Keratinocyte (primary cell): ENCODE measurements at regions not wholly inside any gene's neighbourhood (a gene's known extent, or its start where the extent isn't known, plus 50 kb on each side); places are given as distances from the start of the nearest gene placed in this dataset.
"Not testable (repeated sequence)": the region's sequence is repeated elsewhere in the genome, so short reads cannot be mapped to it uniquely, and the experiment has no call there.

Experiments used
- CTCF ChIP-seq, 3 experiments: IDR thresholded peaks in 1 of 3; conservative IDR thresholded peaks in 1 of 3; optimal IDR thresholded peaks in 1 of 3; 2 replicates in 2 of 3; 3 replicates in 1 of 3; pipeline versions ENCODE3 to v1.5.1; 2011; ENCODE audit warnings: low read length in 3 of 3, mild to moderate bottlenecking in 3 of 3, moderate library complexity in 2 of 3, control low read depth in 1 of 3, inconsistent platforms in 1 of 3; ENCODE audit not compliant: insufficient read depth in 2 of 3; ENCODE audit errors: extremely low read depth in 1 of 3
- EZH2 ChIP-seq: IDR thresholded peaks from one replicate; pipeline ENCODE4 v1.6.1; 2012; ENCODE audit warnings: inconsistent platforms, mild to moderate bottlenecking, low read length, moderate library complexity

- TF ChIP-seq EZH2; CTCF (optimal IDR thresholded peaks at IDR 0.05 in 1 of 3, IDR thresholded peaks at IDR 0.05 in 1 of 3, conservative IDR thresholded peaks at IDR 0.05 in 1 of 3; ENCODE audit: extremely low read depth in 1 of 3, insufficient read depth in 2 of 3, low read length in 3 of 3): not testable (repeated sequence)
These were observed 166.3 kb downstream of the GPX5 start for GRCh38 chr6:28691991-28692390.
